OCI-LY3 (cell line): ENCODE measurements at regions not wholly inside any gene's neighbourhood (a gene's known extent, or its start where the extent isn't known, plus 50 kb on each side); places are given as distances from the start of the nearest gene placed in this dataset.

ENCODE experiments used
- H2AFZ ChIP-seq: fragments of 200-600, 300-600 bp; shearing (Covaris generic); 2 replicates; pipeline ENCODE4 v1.6.0; 2014; ENCODE audit warnings: antibody characterized with exemption, low read depth, low read length
- H3K27ac ChIP-seq: fragments of 200-600, 300-600 bp; sonication (generic); 2 replicates; pipeline ENCODE4 v1.5.1; 2014; ENCODE audit warnings: mild to moderate bottlenecking, low read length, moderate library complexity, mixed read lengths
- H3K27me3 ChIP-seq: fragments of 200-600, 300-600 bp; sonication (generic); 2 replicates; pipeline ENCODE4 v1.6.1; 2014; ENCODE audit warnings: low read depth, low read length, mixed read lengths
- H3K36me3 ChIP-seq: fragments of 200-600, 300-600 bp; sonication (generic); replicated peaks from 2 replicates; pipeline ENCODE3; 2014; ENCODE audit warnings: low read depth, low read length, mixed read lengths
- H3K4me1 ChIP-seq: fragments of 300-600, 200-600 bp; sonication (generic); 2 replicates; pipeline ENCODE4 v1.6.1; 2014; ENCODE audit warnings: low read length, mixed read lengths
- H3K4me2 ChIP-seq: fragments of 200-600, 300-600 bp; sonication (generic); 2 replicates; pipeline ENCODE4 v1.6.1; 2014; ENCODE audit warnings: low read length, mixed read lengths
- H3K4me3 ChIP-seq: fragments of 300-600, 200-600 bp; sonication (generic); 2 replicates; pipeline ENCODE4 v1.5.1; 2014; ENCODE audit warnings: antibody characterized with exemption, mild to moderate bottlenecking, low read length, moderate library complexity
- H3K79me2 ChIP-seq: fragments of 300-600, 200-600 bp; shearing (Covaris generic); 2 replicates; pipeline ENCODE4 v1.6.1; 2014; ENCODE audit warnings: mild to moderate bottlenecking, low read length, mixed read lengths
- H3K9ac ChIP-seq: fragments of 300-600, 200-600 bp; shearing (Covaris generic); 2 replicates; pipeline ENCODE4 v1.6.0; 2014; ENCODE audit warnings: mild to moderate bottlenecking, low read length, moderate library complexity
- H3K9me3 ChIP-seq: fragments of 200-600, 300-600 bp; shearing (Covaris generic); 2 replicates; pipeline ENCODE4 v1.6.1; 2014; ENCODE audit warnings: low read length, mixed read lengths; ENCODE audit not compliant: insufficient read depth
- H4K20me1 ChIP-seq: fragments of 200-600, 300-600 bp; sonication (generic); 2 replicates; pipeline ENCODE4 v1.6.1; 2016; ENCODE audit warnings: low read length, mixed read lengths; ENCODE audit not compliant: insufficient read depth
- EZH2phosphoT487 ChIP-seq: fragments of 200-600 bp; shearing (Covaris generic); IDR thresholded peaks from 2 replicates; pipeline ENCODE4 v1.6.1; 2018; ENCODE audit warnings: antibody characterized with exemption, mixed run types, low read depth
- TF ChIP-seq, protein P1 (sequence below): fragments of 200-600, 300-600 bp; sonication (generic); IDR thresholded peaks from 2 replicates; pipeline ENCODE4 v1.5.1; 2014; ENCODE audit warnings: antibody characterized with exemption, low read length, low read depth

DNA sequence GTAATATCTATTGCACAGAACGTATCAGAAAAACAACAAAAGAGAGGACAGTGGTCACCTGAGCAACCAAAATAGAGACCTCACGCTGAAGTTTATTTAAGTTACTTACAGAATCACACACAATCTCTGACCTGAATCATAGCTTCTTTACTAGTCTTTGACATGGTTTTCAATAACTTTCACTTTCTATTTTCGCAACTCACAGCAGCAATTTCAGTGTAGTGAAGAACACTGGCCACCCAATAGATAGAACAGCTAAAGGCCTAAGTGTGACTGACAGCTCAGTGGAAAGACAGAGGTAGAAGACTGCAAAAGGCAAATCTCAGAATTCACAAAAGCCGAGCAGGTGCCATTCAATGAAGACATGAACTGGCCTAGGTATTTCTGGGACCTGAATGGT lies 435.6 kb upstream of the CHRM3 start:
- Histone ChIP-seq H2AFZ (peak overlapping the region; percentile 67), H3K9me3 (no peaks in the 10 kb centered on the region), H3K4me2 (peak overlapping the region; percentile 66), H4K20me1 (no peaks in the 10 kb centered on the region), H3K27me3 (no peaks in the 10 kb centered on the region), H3K9ac (no peak overlapping the region; the same call in 1 of the 2 replicates), H3K36me3 (no peaks in the 10 kb centered on the region), H3K79me2 (no peaks in the 10 kb centered on the region), H3K4me1 (peaks cover 15% of the 10 kb centered on the region), H3K4me3 (peak overlapping the region; percentile 34), H3K27ac (no peak overlapping the region)
- TF ChIP-seq, protein P1, sequence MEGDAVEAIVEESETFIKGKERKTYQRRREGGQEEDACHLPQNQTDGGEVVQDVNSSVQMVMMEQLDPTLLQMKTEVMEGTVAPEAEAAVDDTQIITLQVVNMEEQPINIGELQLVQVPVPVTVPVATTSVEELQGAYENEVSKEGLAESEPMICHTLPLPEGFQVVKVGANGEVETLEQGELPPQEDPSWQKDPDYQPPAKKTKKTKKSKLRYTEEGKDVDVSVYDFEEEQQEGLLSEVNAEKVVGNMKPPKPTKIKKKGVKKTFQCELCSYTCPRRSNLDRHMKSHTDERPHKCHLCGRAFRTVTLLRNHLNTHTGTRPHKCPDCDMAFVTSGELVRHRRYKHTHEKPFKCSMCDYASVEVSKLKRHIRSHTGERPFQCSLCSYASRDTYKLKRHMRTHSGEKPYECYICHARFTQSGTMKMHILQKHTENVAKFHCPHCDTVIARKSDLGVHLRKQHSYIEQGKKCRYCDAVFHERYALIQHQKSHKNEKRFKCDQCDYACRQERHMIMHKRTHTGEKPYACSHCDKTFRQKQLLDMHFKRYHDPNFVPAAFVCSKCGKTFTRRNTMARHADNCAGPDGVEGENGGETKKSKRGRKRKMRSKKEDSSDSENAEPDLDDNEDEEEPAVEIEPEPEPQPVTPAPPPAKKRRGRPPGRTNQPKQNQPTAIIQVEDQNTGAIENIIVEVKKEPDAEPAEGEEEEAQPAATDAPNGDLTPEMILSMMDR, result no peak
- TF ChIP-seq EZH2phosphoT487, result no peak

DNA sequence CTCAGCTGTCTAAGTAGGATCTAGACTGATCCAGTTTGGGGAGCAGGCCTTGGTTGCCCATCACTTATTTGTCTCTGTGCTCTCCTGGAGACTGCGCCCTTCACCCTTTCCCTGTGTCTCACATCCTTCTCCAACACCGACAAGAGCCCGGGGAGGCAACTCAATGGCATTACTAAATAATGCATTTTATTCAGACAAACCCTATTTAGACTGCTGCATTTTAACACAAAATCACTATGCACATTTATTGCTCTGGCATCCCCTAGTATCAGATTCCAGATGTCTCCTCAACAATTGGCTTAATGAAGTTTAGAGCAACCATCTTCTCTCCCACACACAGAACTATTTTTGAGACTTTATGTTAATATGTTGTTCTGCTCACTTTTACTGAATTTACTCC lies 436.4 kb upstream of the CHRM3 start:
- Histone ChIP-seq H3K9me3 (no peaks in the 10 kb centered on the region), H3K4me3 (no peak overlapping the region), H3K4me1 (peaks cover 15% of the 10 kb centered on the region), H3K27me3 (no peaks in the 10 kb centered on the region), H3K9ac (no peak overlapping the region), H3K36me3 (no peaks in the 10 kb centered on the region), H3K27ac (no peak overlapping the region), H3K79me2 (no peaks in the 10 kb centered on the region), H2AFZ (no peak overlapping the region), H4K20me1 (no peaks in the 10 kb centered on the region), H3K4me2 (no peak overlapping the region)
- TF ChIP-seq, protein P1, result no peak
- TF ChIP-seq EZH2phosphoT487, result no peak

DNA sequence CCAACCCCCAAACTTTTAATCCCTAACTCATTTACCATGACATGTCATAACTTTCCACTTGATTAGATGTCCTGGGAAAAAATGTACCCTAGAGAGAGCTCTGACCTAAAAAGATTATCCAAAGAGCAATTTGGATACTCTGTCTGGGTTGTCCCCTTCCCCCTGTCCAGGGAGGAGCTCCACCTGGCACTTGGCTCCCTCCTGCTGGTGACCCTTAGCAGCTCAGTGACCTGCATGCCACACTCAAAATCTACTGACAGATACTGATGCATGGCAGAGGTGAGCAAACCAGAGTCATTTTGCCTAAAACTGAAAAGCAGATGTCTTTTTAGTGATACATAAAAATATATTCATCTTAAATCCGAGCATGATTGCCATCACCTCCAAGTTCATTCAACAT lies 442.3 kb upstream of the CHRM3 start:
- H3K36me3 ChIP-seq, result no peaks in the 10 kb centered on the region
- H4K20me1 ChIP-seq, result no peaks in the 10 kb centered on the region
- H3K27me3 ChIP-seq, result no peaks in the 10 kb centered on the region
- H3K27ac ChIP-seq, result no peak overlapping the region
- H3K4me2 ChIP-seq, result no peak overlapping the region
- H3K9me3 ChIP-seq, result no peaks in the 10 kb centered on the region
- no peak overlapping the region for H3K4me3 ChIP-seq
- H3K4me1 ChIP-seq, result no peaks in the 10 kb centered on the region
- H2AFZ ChIP-seq, result no peak overlapping the region
- no peak overlapping the region for H3K9ac ChIP-seq
- TF ChIP-seq EZH2phosphoT487, result no peak
- TF ChIP-seq, protein P1, result no peak
- H3K79me2 ChIP-seq, result no peaks in the 10 kb centered on the region

GRCh38 chr1:238927899-238928298 lies 458.5 kb upstream of the CHRM3 start:
- no peak overlapping the region for H3K9ac ChIP-seq
- H2AFZ ChIP-seq, result no peak overlapping the region
- H3K4me3 ChIP-seq, result no peak overlapping the region
- no peak overlapping the region for H3K27ac ChIP-seq
- no peaks in the 10 kb centered on the region for H3K4me1 ChIP-seq
- H3K9me3 ChIP-seq, result no peaks in the 10 kb centered on the region
- H4K20me1 ChIP-seq, result no peaks in the 10 kb centered on the region
- H3K4me2 ChIP-seq, result no peak overlapping the region
- no peaks in the 10 kb centered on the region for H3K36me3 ChIP-seq
- H3K27me3 ChIP-seq, result no peaks in the 10 kb centered on the region
- no peaks in the 10 kb centered on the region for H3K79me2 ChIP-seq
- no peak for TF ChIP-seq EZH2phosphoT487
- TF ChIP-seq, protein P1, result no peak
